ENCODE measurements at regions not wholly inside any gene's neighbourhood (a gene's known extent, or its start where the extent isn't known, plus 50 kb on each side); places are given as distances from the start of the nearest gene placed in this dataset.

- no peak for TF ChIP-seq POLR2AphosphoS5 (IDR thresholded peaks at IDR 0.05; ENCODE audit: low read depth, low read length)
- no peak for TF ChIP-seq POLR2A (IDR thresholded peaks at IDR 0.05; ENCODE audit: low read depth, low read length)
- TF ChIP-seq TAF1 (IDR thresholded peaks at IDR 0.05; ENCODE audit: low read depth, low read length): no peak
- TF ChIP-seq SPI1 (IDR thresholded peaks at IDR 0.05; ENCODE audit: low read depth, low read length): no peak
Measured at GRCh38 chr10:30121401-30121800, 62.0 kb upstream of the JCAD start.

Measured in GM12891 (cell line).